PC-9 (cell line): ENCODE measurements at regions not wholly inside any gene's neighbourhood (a gene's known extent, or its start where the extent isn't known, plus 50 kb on each side); places are given as distances from the start of the nearest gene placed in this dataset.

Source experiments
- CTCF ChIP-seq: fragments of 200-600 bp; sonication (generic); conservative IDR thresholded peaks from 2 replicates; pipeline ENCODE4 v1.6.1; 2017; ENCODE audit warnings: mixed run types, antibody characterized with exemption, mild to moderate bottlenecking, moderate library complexity
- EZH2 ChIP-seq: fragments of 200-600 bp; sonication (generic); IDR thresholded peaks from 2 replicates; pipeline ENCODE4 v1.8.0; 2017; ENCODE audit warnings: antibody characterized with exemption, low read depth

DNA sequence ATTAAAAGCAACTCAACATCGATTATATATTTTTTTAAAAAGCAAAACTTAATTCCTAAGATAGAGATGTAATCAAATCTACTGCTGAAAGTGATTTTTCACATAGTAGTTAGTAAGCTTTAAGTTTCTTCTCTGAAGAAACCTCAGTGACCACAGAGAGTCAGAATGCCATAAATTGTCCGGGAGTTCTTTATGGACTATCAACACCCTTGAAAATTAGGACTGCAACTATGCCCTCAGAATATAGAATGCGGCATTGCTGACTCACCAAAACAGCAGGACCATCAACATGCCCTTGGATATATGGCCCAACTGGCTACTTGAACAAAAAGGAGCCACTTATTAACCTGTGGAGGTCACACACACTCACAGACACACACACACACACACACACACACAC lies 228.9 kb upstream of the SNX2 start:
- TF ChIP-seq CTCF (no peak), EZH2 (no peak)
